ENCODE measurements at regions not wholly inside any gene's neighbourhood (a gene's known extent, or its start where the extent isn't known, plus 50 kb on each side); places are given as distances from the start of the nearest gene placed in this dataset.

- intact Hi-C loops (cut with DNase I), result no loop called here
- no peaks in the 10 kb centered on the region for H3K4me1 ChIP-seq
- H3K9me3 ChIP-seq, result no peaks in the 10 kb centered on the region
- H3K4me3 ChIP-seq (replicated peaks in 1 of 3), result no peak overlapping the region
- H3K27me3 ChIP-seq, result no peaks in the 10 kb centered on the region
- no peak for TF ChIP-seq CTCF (IDR thresholded peaks at IDR 0.05)
- no peak for TF ChIP-seq POLR2A (IDR thresholded peaks at IDR 0.05)
- DNase-seq, result no peak
- H3K36me3 ChIP-seq, result no peaks in the 10 kb centered on the region
- no peak overlapping the region for H3K27ac ChIP-seq
- WGBS, 2 donors, result 58 to 61% methylated on average over 23 of the region's 23 CpGs
Observed at GRCh38 chr14:61111209-61111665, 130.2 kb downstream of the SLC38A6 start.

DNA sequence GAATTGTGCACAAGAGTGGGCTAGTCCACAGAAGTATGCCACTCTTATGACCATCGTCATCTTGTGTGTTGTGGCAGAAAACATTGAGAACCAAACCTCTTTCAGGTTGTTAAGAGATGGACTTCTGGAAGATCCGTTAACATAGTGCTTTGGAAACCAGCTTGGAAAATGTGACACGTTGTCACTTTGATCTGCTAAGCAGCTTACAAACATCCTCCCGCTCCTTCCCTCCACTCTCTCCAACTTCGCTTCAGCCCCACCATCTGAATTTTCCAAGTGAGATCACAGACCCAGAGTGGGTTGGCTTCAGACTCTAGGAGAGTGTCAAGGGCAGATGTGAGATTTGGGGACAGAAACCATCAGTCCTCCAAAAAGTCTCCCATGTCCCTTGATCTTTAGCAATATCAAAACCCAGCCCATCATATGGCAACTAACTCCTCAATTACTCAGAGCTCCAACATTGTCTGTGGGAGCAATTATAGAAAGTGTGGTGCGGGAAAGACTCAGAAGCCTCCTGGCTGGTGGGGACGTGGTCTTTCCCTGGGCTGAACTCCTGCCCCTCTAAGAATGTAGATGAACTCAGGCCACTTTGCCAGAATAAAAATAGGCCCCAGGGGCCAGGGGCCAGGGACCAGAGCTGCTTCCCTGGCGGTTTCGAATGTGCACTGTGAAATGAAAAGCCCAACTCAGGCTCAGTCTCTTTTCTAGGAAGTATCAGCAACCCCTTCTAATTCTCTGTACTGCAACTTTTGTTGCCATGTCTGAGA, 129.5 kb downstream of the SLC38A6 start:
- no peak overlapping the region for H3K4me3 ChIP-seq (replicated peaks in 1 of 3)
- DNase-seq, result no peak
- no peaks in the 10 kb centered on the region for H3K27me3 ChIP-seq
- H3K9me3 ChIP-seq, result no peaks in the 10 kb centered on the region
- WGBS, 2 donors, result 69 to 78% methylated on average over 9 of the region's 9 CpGs
- H3K27ac ChIP-seq, result no peak overlapping the region
- intact Hi-C loops (cut with DNase I), result no loop called here
- TF ChIP-seq POLR2A (IDR thresholded peaks at IDR 0.05) (no peak), CTCF (IDR thresholded peaks at IDR 0.05) (no peak)
- no peaks in the 10 kb centered on the region for H3K4me1 ChIP-seq
- H3K36me3 ChIP-seq, result no peaks in the 10 kb centered on the region

GRCh38 chr14:61109288-61109687, 128.2 kb downstream of the SLC38A6 start:
- TF ChIP-seq CTCF (IDR thresholded peaks at IDR 0.05), result no peak
- TF ChIP-seq POLR2A (IDR thresholded peaks at IDR 0.05), result no peak
- no peaks in the 10 kb centered on the region for H3K9me3 ChIP-seq
- 73 to 83% methylated on average over 3 of the region's 3 CpGs for WGBS, 2 donors
- no peak overlapping the region for H3K27ac ChIP-seq
- H3K27me3 ChIP-seq, result no peaks in the 10 kb centered on the region
- H3K4me3 ChIP-seq (replicated peaks in 1 of 3), result no peak overlapping the region
- no peaks in the 10 kb centered on the region for H3K36me3 ChIP-seq
- H3K4me1 ChIP-seq, result no peaks in the 10 kb centered on the region
- no peak for DNase-seq
- intact Hi-C loops (cut with DNase I), result no loop called here

- intact Hi-C loops (cut with DNase I), result no loop called here
- TF ChIP-seq CTCF (IDR thresholded peaks at IDR 0.05) (no peak), POLR2A (IDR thresholded peaks at IDR 0.05) (no peak)
- Histone ChIP-seq H3K4me1 (peaks cover 0 to 6% of the 10 kb centered on the region in 2 donors), H3K27ac (no peak overlapping the region), H3K27me3 (no peaks in the 10 kb centered on the region), H3K36me3 (no peaks in the 10 kb centered on the region), H3K9me3 (no peaks in the 10 kb centered on the region), H3K4me3 (replicated peaks in 1 of 3) (no peak overlapping the region)
- no peak for DNase-seq
- 75 to 81% methylated on average over 10 of the region's 10 CpGs for WGBS, 2 donors
Observed at GRCh38 chr14:61108496-61109141, 127.6 kb downstream of the SLC38A6 start.

DNA sequence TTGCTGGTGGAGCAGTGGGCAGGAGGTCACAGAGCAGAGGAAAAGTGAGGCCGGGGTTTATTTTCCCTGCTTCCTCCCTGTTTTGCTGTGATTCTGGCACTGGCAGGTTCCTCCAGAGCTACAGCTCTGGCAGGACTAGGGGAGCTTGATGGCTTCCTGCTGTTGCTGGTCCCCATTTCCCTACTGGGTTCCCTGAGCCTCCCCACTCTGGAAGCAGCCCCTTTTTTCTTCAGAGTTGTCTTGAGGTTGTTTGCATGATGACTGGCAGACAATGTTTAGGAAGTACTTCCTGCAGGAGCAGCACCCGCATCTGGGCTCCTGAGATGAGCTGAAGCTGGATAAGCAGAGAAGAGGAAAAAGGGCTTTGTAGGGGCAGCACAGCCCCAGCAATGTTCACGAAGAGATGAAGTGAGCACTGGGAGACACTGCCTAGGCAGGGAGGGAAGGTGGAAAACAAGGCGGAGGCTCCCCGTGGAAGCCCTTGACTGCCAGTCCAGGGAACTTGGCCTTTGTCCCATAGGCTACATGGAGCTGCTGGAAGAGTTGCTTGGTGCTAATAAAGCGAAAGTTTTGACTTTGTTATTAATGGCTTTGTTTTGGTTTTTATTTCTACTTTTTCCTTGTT, 126.9 kb downstream of the SLC38A6 start:
- Histone ChIP-seq H3K27ac (no peak overlapping the region), H3K4me1 (peaks cover 4 to 12% of the 10 kb centered on the region in 2 donors)

More for the DNA sequence above, 126.9 kb downstream of the SLC38A6 start:
- TF ChIP-seq CTCF (IDR thresholded peaks at IDR 0.05) (no peak), POLR2A (IDR thresholded peaks at IDR 0.05) (no peak)
- Histone ChIP-seq H3K36me3 (no peaks in the 10 kb centered on the region), H3K4me3 (replicated peaks in 1 of 3) (no peak overlapping the region), H3K27me3 (no peaks in the 10 kb centered on the region), H3K9me3 (no peaks in the 10 kb centered on the region)
- no peak for DNase-seq
- intact Hi-C loops (cut with DNase I), result no loop called here
- WGBS, 2 donors, result 70 to 74% methylated on average over 6 of the region's 6 CpGs
